DND-41 (cell line): ENCODE measurements at regions not wholly inside any gene's neighbourhood (a gene's known extent, or its start where the extent isn't known, plus 50 kb on each side); places are given as distances from the start of the nearest gene placed in this dataset.

Source experiments
- CTCF ChIP-seq: IDR thresholded peaks from 2 replicates; pipeline ENCODE4 v1.5.1; 2012; ENCODE audit warnings: borderline replicate concordance, low read length, moderate library complexity, mild to moderate bottlenecking; ENCODE audit not compliant: poor library complexity, severe bottlenecking; ENCODE audit errors: extremely low read depth
- EZH2 ChIP-seq: IDR thresholded peaks from 3 replicates; pipeline ENCODE4 v1.6.1; 2012; ENCODE audit warnings: borderline replicate concordance, low read depth, mild to moderate bottlenecking, moderate library complexity, low read length, inconsistent platforms; ENCODE audit not compliant: severe bottlenecking

- TF ChIP-seq EZH2 (no peak), CTCF (no peak)
Measured at GRCh38 chr7:31419505-31420055, 79.1 kb upstream of the NEUROD6 start.
